ENCODE measurements at regions not wholly inside any gene's neighbourhood (a gene's known extent, or its start where the extent isn't known, plus 50 kb on each side); places are given as distances from the start of the nearest gene placed in this dataset.

DNA sequence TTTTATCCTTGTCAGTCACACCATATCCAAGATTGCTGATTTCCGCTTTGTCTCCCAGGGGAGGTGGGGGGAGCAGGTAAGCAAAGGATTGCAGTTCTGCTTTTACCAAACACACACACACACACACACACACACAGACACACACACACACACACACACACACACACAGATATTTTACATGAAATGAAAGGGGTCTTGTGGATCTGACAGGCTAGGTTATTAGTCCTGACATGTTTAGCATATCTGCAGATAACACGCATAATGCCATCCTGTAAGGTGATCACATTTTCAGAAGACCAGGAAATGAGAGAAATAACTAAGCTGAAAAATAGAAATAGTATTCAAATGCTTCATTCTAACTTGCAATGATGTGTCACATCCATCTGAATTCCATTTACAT lies 1113.3 kb downstream of the CDH8 start:
- H3K9ac ChIP-seq (ENCODE audit: low read depth in 1 of 2, low read length in 2 of 2), result no peak overlapping the region
- peaks cover 5 to 7% of the 10 kb centered on the region in 2 donors for H3K9me3 ChIP-seq (ENCODE audit: control insufficient read depth in 1 of 2, low read length in 2 of 2)
- no peak overlapping the region for H3K4me3 ChIP-seq (ENCODE audit: low read depth in 1 of 2, low read length in 2 of 2)
- no peaks in the 10 kb centered on the region for H3K36me3 ChIP-seq (ENCODE audit: control insufficient read depth in 1 of 2, insufficient read depth in 2 of 2, low read length in 2 of 2)
- H3K4me1 ChIP-seq (ENCODE audit: control insufficient read depth in 1 of 2, insufficient read depth in 2 of 2, low read length in 2 of 2), result no peaks in the 10 kb centered on the region
- no peaks in the 10 kb centered on the region for H3K27me3 ChIP-seq (ENCODE audit: control insufficient read depth in 1 of 2, insufficient read depth in 2 of 2, low read length in 2 of 2)
- no peak overlapping the region for H3K27ac ChIP-seq (ENCODE audit: low read depth, low read length)

DNA sequence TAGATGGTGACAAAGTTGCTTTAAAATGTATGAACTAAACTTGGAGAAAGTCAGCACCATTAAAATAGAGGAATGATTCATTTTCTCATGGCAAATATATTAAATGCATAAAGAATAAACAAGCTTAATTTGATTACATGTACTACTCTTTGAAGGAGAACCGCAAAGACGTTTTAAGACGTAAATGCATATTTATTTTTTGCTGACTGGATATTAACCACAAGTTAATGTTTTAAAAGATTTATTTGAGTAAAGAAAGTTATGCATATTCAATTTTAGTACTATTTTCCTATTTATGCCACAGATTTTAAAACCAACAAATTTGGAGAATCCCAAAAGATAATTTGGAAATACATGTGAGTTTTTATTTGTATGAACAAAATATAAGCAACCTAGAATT lies 1121.9 kb downstream of the CDH8 start:
- no peak overlapping the region for H3K4me3 ChIP-seq (ENCODE audit: low read depth in 1 of 2, low read length in 2 of 2)
- peaks cover 6 to 8% of the 10 kb centered on the region in 2 donors for H3K9me3 ChIP-seq (ENCODE audit: control insufficient read depth in 1 of 2, low read length in 2 of 2)
- no peaks in the 10 kb centered on the region for H3K27me3 ChIP-seq (ENCODE audit: control insufficient read depth in 1 of 2, insufficient read depth in 2 of 2, low read length in 2 of 2)
- H3K4me1 ChIP-seq (ENCODE audit: control insufficient read depth in 1 of 2, insufficient read depth in 2 of 2, low read length in 2 of 2), result no peaks in the 10 kb centered on the region
- no peaks in the 10 kb centered on the region for H3K36me3 ChIP-seq (ENCODE audit: control insufficient read depth in 1 of 2, insufficient read depth in 2 of 2, low read length in 2 of 2)
- no peak overlapping the region for H3K27ac ChIP-seq (ENCODE audit: low read depth, low read length)
- H3K9ac ChIP-seq (ENCODE audit: low read depth in 1 of 2, low read length in 2 of 2), result no peak overlapping the region

DNA sequence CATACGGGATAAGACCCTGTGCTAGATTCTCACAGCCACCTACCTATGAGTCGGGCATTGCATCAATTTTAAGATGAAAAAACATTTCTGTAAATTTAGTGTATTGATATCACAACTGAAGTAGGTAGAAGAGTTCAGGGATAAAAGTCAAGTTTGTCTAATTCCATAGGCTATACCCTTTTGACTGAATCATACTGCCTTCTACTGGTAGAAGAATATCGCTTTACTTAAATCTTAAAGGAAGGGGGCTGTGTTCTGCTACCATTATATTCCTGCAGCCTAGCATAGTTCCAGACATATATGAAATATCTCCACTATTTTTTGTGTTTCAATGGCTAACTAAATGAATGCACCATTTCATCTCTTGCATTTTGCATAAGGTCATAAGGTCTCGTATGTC lies 1128.6 kb downstream of the CDH8 start:
- Histone ChIP-seq H3K4me1 (ENCODE audit: control insufficient read depth in 1 of 2, insufficient read depth in 2 of 2, low read length in 2 of 2) (no peaks in the 10 kb centered on the region), H3K4me3 (ENCODE audit: low read depth in 1 of 2, low read length in 2 of 2) (no peak overlapping the region), H3K9me3 (ENCODE audit: control insufficient read depth in 1 of 2, low read length in 2 of 2) (peaks cover 0 to 10% of the 10 kb centered on the region in 2 donors), H3K27ac (ENCODE audit: low read depth, low read length) (no peak overlapping the region), H3K36me3 (ENCODE audit: control insufficient read depth in 1 of 2, insufficient read depth in 2 of 2, low read length in 2 of 2) (no peaks in the 10 kb centered on the region), H3K27me3 (ENCODE audit: control insufficient read depth in 1 of 2, insufficient read depth in 2 of 2, low read length in 2 of 2) (no peaks in the 10 kb centered on the region), H3K9ac (ENCODE audit: low read depth in 1 of 2, low read length in 2 of 2) (no peak overlapping the region)

DNA sequence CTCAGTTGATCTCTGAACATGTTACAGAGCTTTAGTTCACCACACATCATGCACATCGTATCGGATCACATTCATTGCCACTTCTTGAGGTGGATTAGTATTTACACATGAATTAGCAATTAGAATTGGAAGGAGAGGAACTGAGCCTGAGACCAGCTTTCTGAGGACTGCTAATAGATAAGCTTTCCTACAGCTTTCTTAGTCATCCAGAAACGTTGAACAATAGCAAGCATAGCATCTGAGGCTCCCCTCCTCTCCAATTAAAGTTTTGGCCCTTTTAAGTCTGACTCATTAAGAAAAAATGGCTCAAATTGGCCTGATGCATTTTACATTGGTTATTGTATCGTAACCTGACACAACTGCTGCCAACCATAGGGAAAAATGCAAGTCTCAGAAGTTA lies 1130.4 kb downstream of the CDH8 start:
- no peaks in the 10 kb centered on the region for H3K4me1 ChIP-seq (ENCODE audit: control insufficient read depth in 1 of 2, insufficient read depth in 2 of 2, low read length in 2 of 2)
- H3K9me3 ChIP-seq (ENCODE audit: control insufficient read depth in 1 of 2, low read length in 2 of 2), result peaks cover 0 to 4% of the 10 kb centered on the region in 2 donors
- no peak overlapping the region for H3K4me3 ChIP-seq (ENCODE audit: low read depth in 1 of 2, low read length in 2 of 2)
- H3K36me3 ChIP-seq (ENCODE audit: control insufficient read depth in 1 of 2, insufficient read depth in 2 of 2, low read length in 2 of 2), result no peaks in the 10 kb centered on the region
- no peak overlapping the region for H3K9ac ChIP-seq (ENCODE audit: low read depth in 1 of 2, low read length in 2 of 2)
- no peak overlapping the region for H3K27ac ChIP-seq (ENCODE audit: low read depth, low read length)
- H3K27me3 ChIP-seq (ENCODE audit: control insufficient read depth in 1 of 2, insufficient read depth in 2 of 2, low read length in 2 of 2), result no peaks in the 10 kb centered on the region

DNA sequence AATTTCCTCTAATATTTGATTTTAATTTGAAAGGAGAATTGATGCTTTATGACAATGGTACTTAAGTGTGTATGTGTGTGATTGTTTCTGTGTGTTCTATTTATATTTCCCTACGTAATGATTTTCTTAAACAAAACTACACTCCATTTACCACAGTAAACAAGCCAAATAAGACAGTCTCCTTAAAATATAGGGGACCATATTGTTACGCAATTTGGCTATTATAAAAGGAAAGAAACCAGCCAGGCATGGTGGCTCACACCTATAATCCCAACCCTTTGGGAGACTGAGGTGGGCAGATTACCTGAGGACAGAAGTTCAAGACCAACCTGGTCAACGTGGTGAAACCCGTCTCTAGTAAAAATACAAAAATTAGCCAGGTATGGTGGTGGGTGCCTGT lies 1134.1 kb downstream of the CDH8 start:
- no peaks in the 10 kb centered on the region for H3K36me3 ChIP-seq (ENCODE audit: control insufficient read depth in 1 of 2, insufficient read depth in 2 of 2, low read length in 2 of 2)
- H3K27ac ChIP-seq (ENCODE audit: low read depth, low read length), result no peak overlapping the region
- no peaks in the 10 kb centered on the region for H3K27me3 ChIP-seq (ENCODE audit: control insufficient read depth in 1 of 2, insufficient read depth in 2 of 2, low read length in 2 of 2)
- peaks cover 0 to 9% of the 10 kb centered on the region in 2 donors for H3K9me3 ChIP-seq (ENCODE audit: control insufficient read depth in 1 of 2, low read length in 2 of 2)
- H3K4me3 ChIP-seq (ENCODE audit: low read depth in 1 of 2, low read length in 2 of 2), result no peak overlapping the region
- H3K4me1 ChIP-seq (ENCODE audit: control insufficient read depth in 1 of 2, insufficient read depth in 2 of 2, low read length in 2 of 2), result no peaks in the 10 kb centered on the region
- H3K9ac ChIP-seq (ENCODE audit: low read depth in 1 of 2, low read length in 2 of 2), result no peak overlapping the region

DNA sequence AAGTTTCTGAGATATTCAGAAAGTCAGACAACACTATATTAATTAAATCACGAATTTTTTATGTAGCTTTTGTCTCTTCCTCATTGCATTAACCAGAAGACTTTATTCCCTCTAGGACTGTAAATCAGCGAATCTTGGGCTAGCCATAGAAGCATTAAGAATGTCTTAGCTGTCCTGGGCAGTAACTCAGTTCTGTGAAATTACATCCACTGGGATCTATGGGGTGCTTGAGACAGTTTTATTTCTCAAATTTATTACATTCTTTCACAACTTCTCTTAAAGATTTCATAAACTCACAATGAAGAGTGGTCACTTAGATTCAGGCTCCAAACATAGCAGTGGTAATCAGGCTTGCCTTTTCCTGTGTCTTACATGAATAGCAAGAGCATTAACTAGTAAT lies 1153.4 kb downstream of the CDH8 start:
- H3K4me3 ChIP-seq (ENCODE audit: low read depth in 1 of 2, low read length in 2 of 2), result no peak overlapping the region
- H3K27ac ChIP-seq (ENCODE audit: low read depth, low read length), result no peak overlapping the region
- H3K4me1 ChIP-seq (ENCODE audit: control insufficient read depth in 1 of 2, insufficient read depth in 2 of 2, low read length in 2 of 2), result no peaks in the 10 kb centered on the region
- peaks cover 0 to 8% of the 10 kb centered on the region in 2 donors for H3K9me3 ChIP-seq (ENCODE audit: control insufficient read depth in 1 of 2, low read length in 2 of 2)
- H3K27me3 ChIP-seq (ENCODE audit: control insufficient read depth in 1 of 2, insufficient read depth in 2 of 2, low read length in 2 of 2), result no peaks in the 10 kb centered on the region
- H3K9ac ChIP-seq (ENCODE audit: low read depth in 1 of 2, low read length in 2 of 2), result no peak overlapping the region
- no peaks in the 10 kb centered on the region for H3K36me3 ChIP-seq (ENCODE audit: control insufficient read depth in 1 of 2, insufficient read depth in 2 of 2, low read length in 2 of 2)

DNA sequence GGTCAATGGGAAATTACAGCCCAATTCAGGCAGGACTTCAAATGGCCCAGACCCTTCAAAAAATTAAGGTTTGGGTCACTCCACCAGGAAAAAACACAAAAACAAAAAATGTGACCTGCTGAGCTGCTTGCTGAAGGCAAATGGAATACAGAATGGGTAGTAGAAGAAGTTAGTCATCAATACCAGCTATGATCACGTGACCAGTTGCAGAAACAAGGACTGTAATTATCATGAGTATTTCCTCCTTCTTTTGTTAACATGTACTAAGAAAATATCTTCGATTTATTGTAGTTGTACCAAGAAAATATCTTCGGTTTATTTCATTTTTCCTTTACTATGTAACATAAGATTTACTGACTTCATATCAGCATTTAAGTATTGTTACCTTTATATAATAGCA lies 1183.6 kb downstream of the CDH8 start:
- no peaks in the 10 kb centered on the region for H3K27me3 ChIP-seq (ENCODE audit: control insufficient read depth in 1 of 2, insufficient read depth in 2 of 2, low read length in 2 of 2)
- no peak overlapping the region for H3K4me3 ChIP-seq (ENCODE audit: low read depth in 1 of 2, low read length in 2 of 2)
- H3K4me1 ChIP-seq (ENCODE audit: control insufficient read depth in 1 of 2, insufficient read depth in 2 of 2, low read length in 2 of 2), result no peaks in the 10 kb centered on the region
- H3K9me3 ChIP-seq (ENCODE audit: control insufficient read depth in 1 of 2, low read length in 2 of 2), result peaks cover 9 to 20% of the 10 kb centered on the region in 2 donors
- H3K36me3 ChIP-seq (ENCODE audit: control insufficient read depth in 1 of 2, insufficient read depth in 2 of 2, low read length in 2 of 2), result no peaks in the 10 kb centered on the region
- H3K27ac ChIP-seq (ENCODE audit: low read depth, low read length), result no peak overlapping the region
- no peak overlapping the region for H3K9ac ChIP-seq (ENCODE audit: low read depth in 1 of 2, low read length in 2 of 2)

DNA sequence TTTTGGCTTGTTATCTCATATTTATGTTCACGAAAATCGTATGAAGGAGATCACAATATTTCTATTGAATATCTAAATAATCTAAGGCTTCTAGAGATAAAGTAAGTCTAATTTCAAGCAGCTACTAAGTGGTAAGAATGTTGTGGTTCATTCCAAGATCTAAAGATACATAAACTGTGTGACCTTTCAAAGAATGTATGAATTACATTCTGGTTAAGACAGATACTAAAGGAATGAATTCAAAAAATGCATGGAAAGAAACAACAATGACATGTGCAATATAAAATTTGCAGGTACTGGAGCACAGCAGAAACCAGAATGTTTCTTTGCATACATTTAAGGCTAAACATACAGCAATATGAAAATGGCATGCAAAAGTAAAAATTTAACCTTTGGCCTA lies 1214.6 kb downstream of the CDH8 start:
- Histone ChIP-seq H3K27me3 (ENCODE audit: control insufficient read depth in 1 of 2, insufficient read depth in 2 of 2, low read length in 2 of 2) (no peaks in the 10 kb centered on the region), H3K9me3 (ENCODE audit: control insufficient read depth in 1 of 2, low read length in 2 of 2) (peaks cover under 1 to 6% of the 10 kb centered on the region in 2 donors), H3K36me3 (ENCODE audit: control insufficient read depth in 1 of 2, insufficient read depth in 2 of 2, low read length in 2 of 2) (no peaks in the 10 kb centered on the region), H3K4me3 (ENCODE audit: low read depth in 1 of 2, low read length in 2 of 2) (no peak overlapping the region), H3K9ac (ENCODE audit: low read depth in 1 of 2, low read length in 2 of 2) (no peak overlapping the region), H3K4me1 (ENCODE audit: control insufficient read depth in 1 of 2, insufficient read depth in 2 of 2, low read length in 2 of 2) (no peaks in the 10 kb centered on the region), H3K27ac (ENCODE audit: low read depth, low read length) (no peak overlapping the region)

DNA sequence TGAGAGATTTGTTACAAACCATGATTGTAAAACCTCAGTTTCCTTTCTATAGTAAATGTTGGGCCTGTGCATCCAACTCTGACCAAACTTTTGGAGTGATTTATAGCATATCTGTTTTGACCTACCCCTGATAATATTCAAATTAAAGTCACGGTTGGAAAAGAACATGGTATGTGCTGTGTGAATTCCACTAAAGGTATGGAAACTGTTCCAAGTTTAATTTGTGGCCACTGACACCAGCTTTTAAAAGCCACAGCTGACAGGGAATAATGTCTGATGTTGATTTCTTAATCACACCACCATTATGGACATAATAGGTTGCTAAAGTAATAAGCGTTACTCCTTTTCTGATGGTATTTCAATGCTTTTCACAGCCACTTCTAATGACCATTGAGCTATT lies 1215.9 kb downstream of the CDH8 start:
- H3K9ac ChIP-seq (ENCODE audit: low read depth in 1 of 2, low read length in 2 of 2), result no peak overlapping the region
- no peaks in the 10 kb centered on the region for H3K36me3 ChIP-seq (ENCODE audit: control insufficient read depth in 1 of 2, insufficient read depth in 2 of 2, low read length in 2 of 2)
- H3K27ac ChIP-seq (ENCODE audit: low read depth, low read length), result no peak overlapping the region
- no peaks in the 10 kb centered on the region for H3K4me1 ChIP-seq (ENCODE audit: control insufficient read depth in 1 of 2, insufficient read depth in 2 of 2, low read length in 2 of 2)
- H3K9me3 ChIP-seq (ENCODE audit: control insufficient read depth in 1 of 2, low read length in 2 of 2), result peaks cover 6 to 12% of the 10 kb centered on the region in 2 donors
- H3K4me3 ChIP-seq (ENCODE audit: low read depth in 1 of 2, low read length in 2 of 2), result no peak overlapping the region
- H3K27me3 ChIP-seq (ENCODE audit: control insufficient read depth in 1 of 2, insufficient read depth in 2 of 2, low read length in 2 of 2), result no peaks in the 10 kb centered on the region

DNA sequence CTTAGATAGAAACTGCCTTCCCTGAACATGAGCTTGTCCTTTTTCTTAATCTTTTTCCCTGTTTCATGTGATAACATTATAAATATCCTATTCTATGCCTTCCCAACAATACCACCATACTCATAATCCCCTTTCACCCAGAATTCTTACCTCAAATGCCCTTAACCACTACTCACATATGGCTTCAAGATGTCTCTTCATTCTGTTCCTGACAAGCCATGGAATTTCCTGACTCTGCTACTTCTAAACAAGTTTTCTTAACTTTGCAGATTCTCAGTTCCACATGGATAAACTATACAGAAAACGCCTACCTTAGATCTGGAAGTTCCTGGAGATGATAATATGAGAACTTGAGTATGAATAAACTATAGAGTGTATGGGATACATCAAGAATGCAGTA lies 1217.8 kb downstream of the CDH8 start:
- H3K27ac ChIP-seq (ENCODE audit: low read depth, low read length), result no peak overlapping the region
- H3K9ac ChIP-seq (ENCODE audit: low read depth in 1 of 2, low read length in 2 of 2), result no peak overlapping the region
- H3K4me3 ChIP-seq (ENCODE audit: low read depth in 1 of 2, low read length in 2 of 2), result no peak overlapping the region
- H3K36me3 ChIP-seq (ENCODE audit: control insufficient read depth in 1 of 2, insufficient read depth in 2 of 2, low read length in 2 of 2), result no peaks in the 10 kb centered on the region
- H3K9me3 ChIP-seq (ENCODE audit: control insufficient read depth in 1 of 2, low read length in 2 of 2), result peaks cover 8 to 12% of the 10 kb centered on the region in 2 donors
- H3K4me1 ChIP-seq (ENCODE audit: control insufficient read depth in 1 of 2, insufficient read depth in 2 of 2, low read length in 2 of 2), result no peaks in the 10 kb centered on the region
- no peaks in the 10 kb centered on the region for H3K27me3 ChIP-seq (ENCODE audit: control insufficient read depth in 1 of 2, insufficient read depth in 2 of 2, low read length in 2 of 2)

DNA sequence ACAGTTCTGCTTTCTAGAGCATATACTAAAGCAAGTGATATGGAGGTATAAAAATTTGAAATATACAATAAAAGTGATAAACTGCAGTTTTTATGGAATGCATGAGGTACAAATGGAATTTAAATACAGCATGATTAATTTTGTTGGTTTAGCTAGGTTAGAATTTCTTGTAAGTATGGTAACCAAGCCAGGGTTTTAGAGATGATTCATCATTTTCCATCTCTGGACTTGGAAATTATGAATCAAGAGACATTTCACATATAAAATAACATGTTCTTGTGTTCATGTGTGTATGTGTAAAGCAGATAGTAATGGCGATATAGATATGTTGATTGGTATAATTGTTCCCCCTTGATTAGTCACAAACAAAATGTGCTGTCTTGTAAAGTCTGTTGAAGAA lies 1219.8 kb downstream of the CDH8 start:
- H3K27me3 ChIP-seq (ENCODE audit: control insufficient read depth in 1 of 2, insufficient read depth in 2 of 2, low read length in 2 of 2), result no peaks in the 10 kb centered on the region
- no peak overlapping the region for H3K9ac ChIP-seq (ENCODE audit: low read depth in 1 of 2, low read length in 2 of 2)
- H3K27ac ChIP-seq (ENCODE audit: low read depth, low read length), result no peak overlapping the region
- no peaks in the 10 kb centered on the region for H3K36me3 ChIP-seq (ENCODE audit: control insufficient read depth in 1 of 2, insufficient read depth in 2 of 2, low read length in 2 of 2)
- H3K4me1 ChIP-seq (ENCODE audit: control insufficient read depth in 1 of 2, insufficient read depth in 2 of 2, low read length in 2 of 2), result no peaks in the 10 kb centered on the region
- peaks cover 8 to 17% of the 10 kb centered on the region in 2 donors for H3K9me3 ChIP-seq (ENCODE audit: control insufficient read depth in 1 of 2, low read length in 2 of 2)
- no peak overlapping the region for H3K4me3 ChIP-seq (ENCODE audit: low read depth in 1 of 2, low read length in 2 of 2)

All from duodenal mucosa (tissue), 2 donors.